ENCODE measurements at regions not wholly inside any gene's neighbourhood (a gene's known extent, or its start where the extent isn't known, plus 50 kb on each side); places are given as distances from the start of the nearest gene placed in this dataset.

DNA sequence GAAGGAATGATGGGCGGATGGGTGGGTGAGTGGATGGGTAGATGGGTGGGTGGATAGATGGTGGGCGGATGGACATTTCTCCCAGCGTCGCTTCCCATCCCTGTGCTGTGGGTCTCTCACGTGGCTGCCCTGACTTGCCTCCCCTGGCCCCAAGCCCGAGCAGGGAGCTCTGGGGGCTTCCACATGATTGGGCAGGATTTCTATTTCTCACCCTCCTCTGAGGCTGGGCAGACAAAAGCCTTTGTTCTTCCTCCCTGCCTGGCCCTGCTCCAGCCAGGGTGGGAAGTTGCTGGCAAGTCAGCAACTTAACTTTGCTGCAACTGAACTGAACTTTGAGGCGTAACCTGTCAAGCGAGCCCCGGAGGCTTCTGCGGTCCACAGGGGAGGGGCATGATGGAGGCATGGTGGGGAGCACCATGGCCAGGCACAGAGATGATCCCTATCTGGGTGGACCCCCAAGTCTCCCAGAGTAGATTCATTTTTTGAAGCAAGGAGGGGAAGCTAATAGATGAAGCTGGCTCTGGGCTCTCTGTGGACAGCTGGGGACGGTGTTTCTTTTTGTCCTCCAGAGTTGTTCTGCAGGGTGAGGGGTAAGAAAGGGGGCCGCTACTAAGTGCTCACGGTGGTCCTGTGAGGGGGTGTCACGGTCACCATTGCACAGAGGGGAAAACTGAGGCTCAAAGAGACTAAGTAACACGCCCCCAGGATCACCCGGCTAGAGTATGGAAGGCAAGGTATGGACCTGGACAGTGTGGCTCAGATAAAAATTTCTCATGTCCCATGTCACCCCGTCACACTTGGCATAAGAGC is 140.1 kb downstream of the CEBPB start:
- 67 to 74% (median 73%) methylated on average over 17 of the region's 17 CpGs for WGBS, 3 donors
- no peak for ATAC-seq
- peaks cover 1% of the 10 kb centered on the region for H3K4me1 ChIP-seq
- intact Hi-C loops (cut with DNase I): no loop called here
- TF ChIP-seq CTCF (IDR thresholded peaks at IDR 0.05): no peak
- no peaks in the 10 kb centered on the region for H3K27me3 ChIP-seq (ENCODE audit: insufficient read depth in 3 of 3, low read length in 2 of 3)
- no peaks in the 10 kb centered on the region for H3K9me3 ChIP-seq
- no peak for DNase-seq
- no peak overlapping the region for H3K27ac ChIP-seq
- no peaks in the 10 kb centered on the region for H3K36me3 ChIP-seq (ENCODE audit: insufficient read depth in 1 of 2, low read depth in 1 of 2)
- H3K4me3 ChIP-seq: no peak overlapping the region

GRCh38 chr20:50331469-50332363 is 141.1 kb downstream of the CEBPB start:
- no peak for ATAC-seq
- intact Hi-C loops (cut with DNase I): no loop called here

GRCh38 chr20:50332491-50332980 is 141.9 kb downstream of the CEBPB start:
- H3K9me3 ChIP-seq: no peaks in the 10 kb centered on the region
- DNase-seq (no peak), ATAC-seq (no peak)
- intact Hi-C loops (cut with DNase I): no loop called here
- no peaks in the 10 kb centered on the region for H3K36me3 ChIP-seq (ENCODE audit: insufficient read depth in 1 of 2, low read depth in 1 of 2)
- no peak overlapping the region for H3K27ac ChIP-seq
- 56 to 83% (median 66%) methylated on average over 11 of the region's 11 CpGs for WGBS, 3 donors
- no peak overlapping the region for H3K4me3 ChIP-seq
- H3K27me3 ChIP-seq (ENCODE audit: insufficient read depth in 3 of 3, low read length in 2 of 3): no peaks in the 10 kb centered on the region
- TF ChIP-seq CTCF (IDR thresholded peaks at IDR 0.05): no peak
- H3K4me1 ChIP-seq: peaks cover 6% of the 10 kb centered on the region

More at GRCh38 chr20:50331469-50332363, 141.1 kb downstream of the CEBPB start:
- Histone ChIP-seq H3K27ac (no peak overlapping the region), H3K4me1 (peaks cover 6% of the 10 kb centered on the region), H3K27me3 (ENCODE audit: insufficient read depth in 3 of 3, low read length in 2 of 3) (no peaks in the 10 kb centered on the region), H3K4me3 (no peak overlapping the region), H3K9me3 (no peaks in the 10 kb centered on the region), H3K36me3 (ENCODE audit: insufficient read depth in 1 of 2, low read depth in 1 of 2) (no peaks in the 10 kb centered on the region)
- TF ChIP-seq CTCF (IDR thresholded peaks at IDR 0.05): no peak
- no peak for DNase-seq
- 87 to 93% (median 90%) methylated on average over 10 of the region's 10 CpGs for WGBS, 3 donors

DNA sequence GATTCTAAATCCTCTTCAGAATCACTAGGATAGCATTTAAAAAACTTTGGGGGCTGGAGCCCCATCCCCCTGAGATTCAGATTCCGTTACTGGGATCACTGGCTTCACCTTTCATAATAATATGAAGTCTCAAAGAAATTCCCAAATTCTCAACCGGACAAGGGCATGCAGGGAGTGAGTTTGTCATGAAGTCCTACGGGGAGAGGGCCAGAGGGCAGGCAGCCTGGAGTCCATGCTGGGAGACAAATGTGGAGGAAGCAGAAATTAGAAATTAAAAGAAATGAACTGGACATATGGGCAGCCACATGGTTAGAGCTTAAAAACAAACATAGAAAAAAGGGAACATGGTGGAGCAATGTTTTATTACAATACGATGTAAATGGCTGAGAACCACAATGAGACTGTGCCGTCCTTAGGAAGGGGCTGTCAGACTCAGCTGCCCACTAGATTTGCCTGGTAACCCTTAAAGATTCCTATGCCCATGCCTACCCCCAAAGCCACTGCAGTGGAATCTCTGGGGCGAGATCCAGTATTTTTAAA is 142.6 kb downstream of the CEBPB start:
- H3K27ac ChIP-seq: no peak overlapping the region
- H3K9me3 ChIP-seq: no peaks in the 10 kb centered on the region
- intact Hi-C loops (cut with DNase I): no loop called here
- ATAC-seq (no peak), DNase-seq (no peak)
- H3K4me3 ChIP-seq: no peak overlapping the region
- H3K4me1 ChIP-seq: peaks cover 6% of the 10 kb centered on the region
- TF ChIP-seq CTCF (IDR thresholded peaks at IDR 0.05): no peak
- WGBS, 3 donors: 90 to 92% (median 91%) methylated on average over 6 of the region's 6 CpGs
- no peaks in the 10 kb centered on the region for H3K27me3 ChIP-seq (ENCODE audit: insufficient read depth in 3 of 3, low read length in 2 of 3)
- H3K36me3 ChIP-seq (ENCODE audit: insufficient read depth in 1 of 2, low read depth in 1 of 2): no peaks in the 10 kb centered on the region
